ENCODE measurements at regions not wholly inside any gene's neighbourhood (a gene's known extent, or its start where the extent isn't known, plus 50 kb on each side); places are given as distances from the start of the nearest gene placed in this dataset.

DNA sequence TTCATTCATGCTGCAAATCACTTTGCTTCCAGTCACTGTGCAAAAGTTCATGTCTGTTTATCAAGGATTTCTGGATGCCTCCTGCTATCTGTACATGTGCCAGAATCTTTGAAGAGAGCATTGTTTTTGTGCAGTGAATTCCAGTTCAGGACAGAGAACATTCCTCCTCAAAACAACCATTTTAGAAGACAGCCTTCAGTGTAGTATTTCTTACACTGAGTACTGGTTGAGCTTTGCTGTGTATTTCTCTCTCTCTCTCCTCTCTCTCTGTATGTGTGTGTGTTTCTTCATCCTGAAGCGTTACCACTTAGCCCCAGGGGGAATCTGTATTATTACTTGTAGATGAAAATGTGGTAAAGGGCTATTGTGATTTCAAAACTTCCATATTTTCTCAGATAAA is 123.8 kb upstream of the CHL1 start:
- TF ChIP-seq, protein P1, sequence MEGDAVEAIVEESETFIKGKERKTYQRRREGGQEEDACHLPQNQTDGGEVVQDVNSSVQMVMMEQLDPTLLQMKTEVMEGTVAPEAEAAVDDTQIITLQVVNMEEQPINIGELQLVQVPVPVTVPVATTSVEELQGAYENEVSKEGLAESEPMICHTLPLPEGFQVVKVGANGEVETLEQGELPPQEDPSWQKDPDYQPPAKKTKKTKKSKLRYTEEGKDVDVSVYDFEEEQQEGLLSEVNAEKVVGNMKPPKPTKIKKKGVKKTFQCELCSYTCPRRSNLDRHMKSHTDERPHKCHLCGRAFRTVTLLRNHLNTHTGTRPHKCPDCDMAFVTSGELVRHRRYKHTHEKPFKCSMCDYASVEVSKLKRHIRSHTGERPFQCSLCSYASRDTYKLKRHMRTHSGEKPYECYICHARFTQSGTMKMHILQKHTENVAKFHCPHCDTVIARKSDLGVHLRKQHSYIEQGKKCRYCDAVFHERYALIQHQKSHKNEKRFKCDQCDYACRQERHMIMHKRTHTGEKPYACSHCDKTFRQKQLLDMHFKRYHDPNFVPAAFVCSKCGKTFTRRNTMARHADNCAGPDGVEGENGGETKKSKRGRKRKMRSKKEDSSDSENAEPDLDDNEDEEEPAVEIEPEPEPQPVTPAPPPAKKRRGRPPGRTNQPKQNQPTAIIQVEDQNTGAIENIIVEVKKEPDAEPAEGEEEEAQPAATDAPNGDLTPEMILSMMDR (IDR thresholded peaks at IDR 0.05) = no peak
- no peak for TF ChIP-seq POLR2A (IDR thresholded peaks at IDR 0.05)

All from esophagus squamous epithelium (tissue), 4 donors.